HepG2 (cell line): ENCODE measurements at regions not wholly inside any gene's neighbourhood (a gene's known extent, or its start where the extent isn't known, plus 50 kb on each side); places are given as distances from the start of the nearest gene placed in this dataset.
"Not testable (repeated sequence)": the region's sequence is repeated elsewhere in the genome, so short reads cannot be mapped to it uniquely, and the experiment has no call there.

ENCODE experiments used
- ATAC-seq: fragments of 200-7000 bp; cut with Tn5 transposase; 3 replicates; pipeline ENCODE4 v1.9.1; 2020; ENCODE audit warnings: mild to moderate bottlenecking, moderate library complexity
- BruUV-seq: library from RNA; stranded (reverse); fragments of 400-500 nt; replicated peaks from 2 replicates; lab custom pipeline; 2021; lab: Mats Ljungman, UMichigan
- CTCF ChIA-PET: fragments of 300-600 bp; formaldehyde crosslinking; extraction: SDS; loops from one replicate; lab custom pipeline; 2021; ENCODE audit warnings: low total read pairs, inconsistent platforms, low intra/inter-chr PET ratio; lab: Yijun Ruan, JAX
- POLR2A ChIA-PET: fragments of 350-600 bp; sonication (Branson Sonifier 250); formaldehyde crosslinking; loops from one replicate; lab custom pipeline; 2020; ENCODE audit warnings: antibody characterized with exemption, inconsistent platforms; lab: Yijun Ruan, JAX
- DNase-seq: peaks from one replicate; pipeline ENCODE4 v3.0.0-alpha.2; 2015; ENCODE audit warnings: low spot score
- FAIRE-seq: peaks from 3 replicates; lab custom pipeline; 2011; peaks lifted over from hg19 to GRCh38; lab: Jason Lieb, UNC
- H2AFZ ChIP-seq: one replicate; pipeline ENCODE4 v1.6.1; 2011; ENCODE audit warnings: low read length, inconsistent platforms
- H3K27ac ChIP-seq: fragments of 300-600 bp; 3 replicates; pipeline ENCODE4 v1.8.0; 2011; ENCODE audit warnings: mixed run types, mild to moderate bottlenecking, mixed read lengths, low read length, inconsistent platforms; ENCODE audit not compliant: insufficient read depth; ENCODE audit errors: extremely low read length
- H3K27me3 ChIP-seq, 2 experiments: fragments of 200-600 bp in 1 of 2; 2 replicates in 1 of 2; 3 replicates in 1 of 2; pipeline versions ENCODE4 v1.6.0 to v1.8.0; 2011; ENCODE audit warnings: low read length in 2 of 2, mild to moderate bottlenecking in 2 of 2, moderate library complexity in 2 of 2, inconsistent platforms in 1 of 2; ENCODE audit not compliant: insufficient read depth in 2 of 2, control insufficient read depth in 1 of 2
- H3K36me3 ChIP-seq, 2 experiments: fragments of 200-600 bp in 1 of 2; replicated peaks in 1 of 2; 2 replicates in 1 of 2; 3 replicates in 1 of 2; pipeline versions ENCODE4 v1.5.1 to v1.8.0; 2011; ENCODE audit warnings: low read length in 2 of 2, inconsistent platforms in 1 of 2; ENCODE audit not compliant: insufficient read depth in 2 of 2, control insufficient read depth in 1 of 2
- H3K4me1 ChIP-seq: 2 replicates; pipeline ENCODE4 v1.5.1; 2012; ENCODE audit warnings: low read length, inconsistent platforms; ENCODE audit not compliant: insufficient read depth
- H3K4me2 ChIP-seq: 2 replicates; pipeline ENCODE4 v1.6.0; 2011; ENCODE audit warnings: low read depth, low read length, inconsistent platforms
- H3K4me3 ChIP-seq, 3 experiments: fragments of 200-600 bp in 1 of 3; sonication (generic), shearing (Covaris generic) in 1 of 3; replicated peaks in 1 of 3; 2 replicates each; pipeline ENCODE4 v1.5.1; 2011 to 2016; ENCODE audit warnings: low read length in 3 of 3, inconsistent platforms in 2 of 3, low read depth in 2 of 3, mild to moderate bottlenecking in 2 of 3, control low read depth in 1 of 3, mixed read lengths in 1 of 3; ENCODE audit not compliant: insufficient read depth in 1 of 3
- H3K79me2 ChIP-seq: one replicate; pipeline ENCODE4 v1.6.1; 2011; ENCODE audit warnings: low read length, inconsistent platforms; ENCODE audit not compliant: insufficient read depth
- H3K9ac ChIP-seq: 2 replicates; pipeline ENCODE4 v1.6.0; 2011; ENCODE audit warnings: mild to moderate bottlenecking, low read depth, low read length, inconsistent platforms; ENCODE audit not compliant: insufficient read depth
- H3K9me3 ChIP-seq: 2 replicates; pipeline ENCODE4 v1.5.1; 2012; ENCODE audit warnings: mild to moderate bottlenecking, low read length
- H4K20me1 ChIP-seq: 2 replicates; pipeline ENCODE4 v1.6.0; 2011; ENCODE audit warnings: inconsistent platforms, mild to moderate bottlenecking, low read length, moderate library complexity; ENCODE audit not compliant: insufficient read depth
- CREBL2 ChIP-seq: sonication (generic); formaldehyde crosslinking; IDR thresholded peaks from 2 replicates; pipeline ENCODE4 v1.8.1; 2023; ENCODE audit warnings: missing genetic modification reagents, mild to moderate bottlenecking, borderline replicate concordance
- ETV5 ChIP-seq: IDR thresholded peaks from 2 replicates; pipeline ENCODE4 v1.6.1; 2018; ENCODE audit warnings: missing biosample characterization, missing genetic modification reagents, inconsistent platforms, borderline replicate concordance
- MXD4 ChIP-seq: IDR thresholded peaks from 2 replicates; pipeline ENCODE4 v1.6.1; 2016; ENCODE audit warnings: mild to moderate bottlenecking, missing biosample characterization, missing genetic modification reagents
- NBN ChIP-seq: fragments of 450-650 bp; conservative IDR thresholded peaks from 2 replicates; pipeline ENCODE4 v1.6.1; 2017
- SCMH1 ChIP-seq: sonication (generic); formaldehyde crosslinking; IDR thresholded peaks from 2 replicates; pipeline ENCODE4 v1.9.0; 2021; ENCODE audit warnings: missing genetic modification reagents, mild to moderate bottlenecking, borderline replicate concordance
- TBL1XR1 ChIP-seq: fragments of 150-350 bp; IDR thresholded peaks from 2 replicates; pipeline ENCODE4 v1.6.1; 2014; ENCODE audit warnings: borderline replicate concordance, low read length; ENCODE audit not compliant: partially characterized antibody
- TMF1 ChIP-seq: sonication (generic); formaldehyde crosslinking; IDR thresholded peaks from 2 replicates; pipeline ENCODE4 v1.8.1; 2022; ENCODE audit warnings: low read depth, missing genetic modification reagents
- YEATS4 ChIP-seq: sonication (generic); formaldehyde crosslinking; IDR thresholded peaks from 2 replicates; pipeline ENCODE4 v1.4.0; 2020; ENCODE audit warnings: missing genetic modification reagents, borderline replicate concordance
- ZNF12 ChIP-seq: sonication (generic); formaldehyde crosslinking; IDR thresholded peaks from 2 replicates; pipeline ENCODE4 v1.5.0; 2020; ENCODE audit warnings: missing genetic modification reagents
- ZNF274 ChIP-seq: sonication (generic); formaldehyde crosslinking; IDR thresholded peaks from 2 replicates; pipeline ENCODE4 v1.5.1; 2020; ENCODE audit warnings: mild to moderate bottlenecking, missing genetic modification reagents
- ZNF550 ChIP-seq: sonication (generic); formaldehyde crosslinking; IDR thresholded peaks from 2 replicates; pipeline ENCODE4 v1.4.0; 2020; ENCODE audit warnings: mild to moderate bottlenecking, missing genetic modification reagents, borderline replicate concordance
- ZNF761 ChIP-seq: sonication (generic); formaldehyde crosslinking; conservative IDR thresholded peaks from 2 replicates; pipeline ENCODE4 v1.4.0; 2020; ENCODE audit warnings: mild to moderate bottlenecking, missing genetic modification reagents
- WGBS: methylation state at CpG from one replicate; pipeline ENCODE4 v1.1.6; 2017; ENCODE audit warnings: low lambda C conversion rate; 5-methylcytosine and 5-hydroxymethylcytosine counted together
- in situ Hi-C: cut with HindIII; loops from 2 replicates; pipeline ENCODE4 v1.10.0; 2017; ENCODE audit warnings: low pct_unique_long_range_greater_than_20kb; ENCODE audit not compliant: extremely low pct_ligation_motif_present
- intact Hi-C: fragments of 100-400 bp; cut with micrococcal nuclease; formaldehyde crosslinking; loops from one replicate; pipeline ENCODE4 v1.10.0; 2022; ENCODE audit not compliant: unreplicated experiment

DNA sequence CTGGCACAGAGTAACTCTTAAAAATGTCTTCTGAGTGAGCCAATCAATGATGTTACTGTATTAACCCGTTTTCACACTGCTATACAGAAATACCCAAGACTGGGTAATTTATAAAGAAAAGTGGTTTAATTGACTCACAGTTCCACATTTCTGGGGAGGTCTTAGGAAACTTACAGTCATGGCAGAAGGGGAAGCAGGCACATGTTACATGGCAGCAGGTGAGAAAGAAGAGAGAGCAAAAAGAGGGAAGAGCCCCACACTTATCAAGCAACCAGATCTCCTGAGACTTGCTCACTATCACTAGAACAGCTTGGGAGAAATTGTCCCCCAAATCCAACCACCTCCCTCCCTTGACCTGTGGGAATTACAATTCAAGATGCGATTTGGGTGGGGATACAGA lies 97.6 kb upstream of the MIR17HG start:
- no peaks in the 10 kb centered on the region for H3K36me3 ChIP-seq
- no peak overlapping the region for H3K9ac ChIP-seq
- no peak overlapping the region for H3K4me2 ChIP-seq
- H3K4me3 ChIP-seq, result no peak overlapping the region
- FAIRE-seq (no peak), DNase-seq (no peak), ATAC-seq (no peak)
- no peaks in the 10 kb centered on the region for H4K20me1 ChIP-seq
- no peak overlapping the region for H3K27ac ChIP-seq
- H3K79me2 ChIP-seq, result no peaks in the 10 kb centered on the region
- no peak overlapping the region for H2AFZ ChIP-seq
- intact Hi-C loops (no loop called here), in situ Hi-C loops (loop anchor here (10.0 kb wide), 1 partner anchor 115 kb away; no protein-coding TSS in a partner anchor)
- ChIA-PET POLR2A (no interaction called here), CTCF (no interaction called here)
- WGBS, result 7% methylated on average over 2 of the region's 2 CpGs
- no peaks in the 10 kb centered on the region for H3K27me3 ChIP-seq
- no TSS peak for BruUV-seq
- TF ChIP-seq ZNF274 (CRISPR knock-in tag) (no peak), TMF1 (CRISPR knock-in tag) (no peak)
- H3K4me1 ChIP-seq, result no peaks in the 10 kb centered on the region
- no peaks in the 10 kb centered on the region for H3K9me3 ChIP-seq

GRCh38 chr13:91251573-91251972 lies 95.9 kb upstream of the MIR17HG start:
- 17% methylated on average over 4 of the region's 4 CpGs for WGBS
- not testable (repeated sequence) for BruUV-seq

GRCh38 chr13:91264484-91264883 lies 83.0 kb upstream of the MIR17HG start:
- Histone ChIP-seq H2AFZ (no peak overlapping the region), H3K79me2 (no peaks in the 10 kb centered on the region), H3K36me3 (no peaks in the 10 kb centered on the region), H3K9me3 (no peaks in the 10 kb centered on the region), H3K9ac (no peak overlapping the region), H3K4me2 (no peak overlapping the region), H3K4me1 (no peaks in the 10 kb centered on the region), H4K20me1 (no peaks in the 10 kb centered on the region), H3K27ac (no peak overlapping the region), H3K27me3 (no peaks in the 10 kb centered on the region), H3K4me3 (no peak overlapping the region)
- POLR2A ChIA-PET, result no interaction called here
- DNase-seq (no peak), ATAC-seq (no peak), FAIRE-seq (no peak)
- 0% methylated on average over 2 of the region's 2 CpGs for WGBS
- intact Hi-C loops (no loop called here), in situ Hi-C loops (no loop called here)
- CTCF ChIA-PET, result no interaction called here
- BruUV-seq, result no TSS peak
- TF ChIP-seq YEATS4 (CRISPR knock-in tag) (no peak), SCMH1 (CRISPR knock-in tag) (no peak), ZNF12 (CRISPR knock-in tag) (no peak), ETV5 (no peak), MXD4 (no peak), NBN (no peak), CREBL2 (CRISPR knock-in tag) (no peak), TBL1XR1 (no peak), ZNF761 (CRISPR knock-in tag) (no peak), ZNF550 (CRISPR knock-in tag) (no peak)

More at GRCh38 chr13:91251573-91251972, 95.9 kb upstream of the MIR17HG start:
- H4K20me1 ChIP-seq, H3K79me2 ChIP-seq, H3K9me3 ChIP-seq, H3K36me3 ChIP-seq, in situ Hi-C loops, FAIRE-seq, H2AFZ ChIP-seq, H3K9ac ChIP-seq, H3K4me1 ChIP-seq, H3K4me2 ChIP-seq, ATAC-seq, intact Hi-C loops, H3K27ac ChIP-seq, POLR2A ChIA-PET, H3K4me3 ChIP-seq, DNase-seq, H3K27me3 ChIP-seq, CTCF ChIA-PET: not testable (repeated sequence)
